ENCODE measurements at regions not wholly inside any gene's neighbourhood (a gene's known extent, or its start where the extent isn't known, plus 50 kb on each side); places are given as distances from the start of the nearest gene placed in this dataset.
"Not testable (repeated sequence)": the region's sequence is repeated elsewhere in the genome, so short reads cannot be mapped to it uniquely, and the experiment has no call there.

DNA sequence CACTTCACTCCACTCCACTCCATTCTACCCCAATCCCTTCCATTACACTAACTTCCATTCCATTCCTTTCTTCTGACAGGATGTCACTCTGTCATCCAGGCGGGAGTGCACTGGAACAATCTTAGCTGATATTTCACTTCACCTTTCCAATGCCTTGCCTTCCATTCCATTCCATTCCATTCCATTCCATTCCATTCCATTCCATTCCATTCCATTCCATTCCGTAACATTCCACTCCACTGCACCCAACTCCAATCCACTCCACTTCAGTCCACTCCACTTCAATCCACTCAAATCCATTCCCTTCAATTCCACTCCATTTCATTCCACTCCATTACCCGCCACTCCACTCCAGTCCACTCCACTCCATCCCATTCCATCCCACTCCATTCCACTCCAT lies 1099.4 kb downstream of the TSPY10 start:
- DNase-seq (ENCODE audit: low read depth in 4 of 4, low spot score in 3 of 4), result peak; percentile 66 to 94 (median 73)

- DNase-seq (ENCODE audit: low read depth in 4 of 4, low spot score in 3 of 4), result not testable (repeated sequence)
These were observed 1121.1 kb downstream of the TSPY10 start for GRCh38 chrY:10648813-10649212.

DNA sequence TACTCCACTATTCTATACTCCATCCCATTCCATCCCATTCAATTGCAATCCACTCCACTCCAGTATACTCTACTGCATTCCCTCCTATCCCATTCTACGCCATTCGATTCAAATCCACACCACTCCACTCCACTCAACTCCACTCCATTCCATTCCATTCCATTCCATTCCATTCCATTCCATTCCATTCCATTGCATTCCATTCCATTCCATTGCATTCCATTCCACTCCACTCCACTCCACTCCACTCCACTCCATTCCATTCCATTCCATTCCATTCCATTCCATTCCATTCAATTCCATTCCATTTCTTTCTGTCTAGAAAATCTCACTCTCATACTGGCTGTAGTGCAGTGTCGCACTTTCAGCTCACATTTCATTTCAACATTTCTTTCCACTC lies 1129.4 kb downstream of the TSPY10 start:
- DNase-seq (ENCODE audit: low read depth in 4 of 4, low spot score in 3 of 4), result not testable (repeated sequence)

- DNase-seq (ENCODE audit: low read depth in 4 of 4, low spot score in 3 of 4), result no peak
These were observed 1139.1 kb downstream of the TSPY10 start for GRCh38 chrY:10666785-10667184.

DNA sequence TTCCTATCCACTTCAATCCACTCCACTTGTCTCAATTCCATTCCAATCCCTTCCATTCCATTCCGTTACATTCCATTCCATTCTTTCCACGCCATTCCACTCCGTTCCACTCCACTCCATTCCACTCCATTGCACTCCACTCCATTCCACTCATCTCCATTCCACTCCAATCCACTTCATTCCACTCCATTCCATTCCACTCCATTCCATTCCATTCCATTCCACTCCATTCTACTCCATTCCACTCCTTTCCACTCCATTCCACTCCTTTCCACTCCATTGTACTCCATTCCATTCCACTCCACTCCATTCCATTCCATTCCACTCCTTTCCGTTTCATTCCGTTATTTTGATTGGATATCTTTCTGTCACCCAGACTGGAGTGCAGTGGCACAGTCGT lies 1158.7 kb downstream of the TSPY10 start:
- DNase-seq (ENCODE audit: low read depth in 4 of 4, low spot score in 3 of 4), result no peak
